NCI-H2171 treated with DMSO at 0.1 percent for 48 hours (cell line): ENCODE measurements at regions not wholly inside any gene's neighbourhood (a gene's known extent, or its start where the extent isn't known, plus 50 kb on each side); places are given as distances from the start of the nearest gene placed in this dataset.
"Not testable (repeated sequence)": the region's sequence is repeated elsewhere in the genome, so short reads cannot be mapped to it uniquely, and the experiment has no call there.

Experiments
- DNase-seq: peaks from one replicate; lab custom pipeline; 2025; lab: John Stamatoyannopoulos, UW

GRCh38 chr10:94225589-94225988 lies 137.2 kb downstream of the NOC3L start:
- DNase-seq: no peak

GRCh38 chr10:94230134-94230785 lies 132.5 kb downstream of the NOC3L start:
- no peak for DNase-seq

GRCh38 chr10:94232711-94233383 lies 129.9 kb downstream of the NOC3L start:
- no peak for DNase-seq

- DNase-seq: no peak
Observed at GRCh38 chr10:94235461-94235860, 127.3 kb downstream of the NOC3L start.

GRCh38 chr10:94238006-94238617 lies 124.6 kb downstream of the NOC3L start:
- no peak for DNase-seq

GRCh38 chr10:94239696-94240095 lies 123.0 kb downstream of the NOC3L start:
- DNase-seq: no peak

GRCh38 chr10:94240491-94240890 lies 122.2 kb downstream of the NOC3L start:
- no peak for DNase-seq

- no peak for DNase-seq
Observed at GRCh38 chr10:94240901-94241300, 121.8 kb downstream of the NOC3L start.

GRCh38 chr10:94251098-94251497 lies 111.6 kb downstream of the NOC3L start:
- DNase-seq: no peak

GRCh38 chr10:94251568-94251967 lies 111.2 kb downstream of the NOC3L start:
- no peak for DNase-seq

- DNase-seq: not testable (repeated sequence)
Observed at GRCh38 chr10:94257407-94257806, 105.3 kb downstream of the NOC3L start.

GRCh38 chr10:94260455-94260854 lies 102.3 kb downstream of the NOC3L start:
- DNase-seq: no peak

GRCh38 chr10:94264085-94264484 lies 98.7 kb downstream of the NOC3L start:
- peak; percentile 26 for DNase-seq

- no peak for DNase-seq
Observed at GRCh38 chr10:94266091-94266490, 96.6 kb downstream of the NOC3L start.

GRCh38 chr10:94268652-94269051 lies 94.1 kb downstream of the NOC3L start:
- DNase-seq: no peak

GRCh38 chr10:94274142-94274787 lies 88.5 kb downstream of the NOC3L start:
- DNase-seq: no peak

- no peak for DNase-seq
Observed at GRCh38 chr10:94276140-94276539, 86.6 kb downstream of the NOC3L start.

GRCh38 chr10:94277450-94277849 lies 85.3 kb downstream of the NOC3L start:
- DNase-seq: no peak

GRCh38 chr10:94279835-94280709 lies 82.7 kb downstream of the NOC3L start:
- peak; percentile 14 for DNase-seq

- no peak for DNase-seq
Observed at GRCh38 chr10:94281654-94282053, 81.1 kb downstream of the NOC3L start.

- no peak for DNase-seq
Observed at GRCh38 chr10:94282369-94282768, 80.4 kb downstream of the NOC3L start.
